D721Med (cell line): ENCODE measurements at regions not wholly inside any gene's neighbourhood (a gene's known extent, or its start where the extent isn't known, plus 50 kb on each side); places are given as distances from the start of the nearest gene placed in this dataset.

Experiments used
- DNase-seq: peaks from one replicate; pipeline ENCODE4 v3.0.0; 2011; ENCODE audit warnings: low spot score; ENCODE audit not compliant: insufficient read length
- FAIRE-seq: peaks from 2 replicates; lab custom pipeline; 2011; peaks lifted over from hg19 to GRCh38; lab: Jason Lieb, UNC
- TF ChIP-seq, protein P1 (sequence below): IDR thresholded peaks from 2 replicates; pipeline ENCODE4 v1.5.1; 2012; ENCODE audit warnings: mild to moderate bottlenecking, control low read depth; ENCODE audit not compliant: insufficient read depth; ENCODE audit errors: missing control alignments

DNA sequence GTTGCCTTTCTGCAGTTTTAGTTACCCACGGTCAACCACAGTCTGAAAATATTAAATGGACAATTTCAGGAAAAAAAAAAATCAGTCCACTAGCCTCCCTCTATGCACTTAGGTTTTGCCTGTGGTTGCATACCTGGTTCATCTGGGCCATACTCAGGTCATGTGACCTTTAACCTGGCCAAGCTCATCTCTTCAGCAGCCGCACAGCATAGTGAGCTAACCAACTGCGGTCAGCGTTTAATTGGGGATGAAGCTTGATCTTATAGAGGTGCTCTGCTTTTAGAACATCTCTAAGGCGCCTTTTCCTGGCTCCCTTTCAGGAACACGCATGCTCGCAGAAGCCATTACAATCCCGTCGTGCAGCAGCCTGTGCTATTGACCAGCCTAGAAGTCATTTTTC is 177.2 kb upstream of the HMGA2 start:
- TF ChIP-seq, protein P1, sequence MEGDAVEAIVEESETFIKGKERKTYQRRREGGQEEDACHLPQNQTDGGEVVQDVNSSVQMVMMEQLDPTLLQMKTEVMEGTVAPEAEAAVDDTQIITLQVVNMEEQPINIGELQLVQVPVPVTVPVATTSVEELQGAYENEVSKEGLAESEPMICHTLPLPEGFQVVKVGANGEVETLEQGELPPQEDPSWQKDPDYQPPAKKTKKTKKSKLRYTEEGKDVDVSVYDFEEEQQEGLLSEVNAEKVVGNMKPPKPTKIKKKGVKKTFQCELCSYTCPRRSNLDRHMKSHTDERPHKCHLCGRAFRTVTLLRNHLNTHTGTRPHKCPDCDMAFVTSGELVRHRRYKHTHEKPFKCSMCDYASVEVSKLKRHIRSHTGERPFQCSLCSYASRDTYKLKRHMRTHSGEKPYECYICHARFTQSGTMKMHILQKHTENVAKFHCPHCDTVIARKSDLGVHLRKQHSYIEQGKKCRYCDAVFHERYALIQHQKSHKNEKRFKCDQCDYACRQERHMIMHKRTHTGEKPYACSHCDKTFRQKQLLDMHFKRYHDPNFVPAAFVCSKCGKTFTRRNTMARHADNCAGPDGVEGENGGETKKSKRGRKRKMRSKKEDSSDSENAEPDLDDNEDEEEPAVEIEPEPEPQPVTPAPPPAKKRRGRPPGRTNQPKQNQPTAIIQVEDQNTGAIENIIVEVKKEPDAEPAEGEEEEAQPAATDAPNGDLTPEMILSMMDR, result no peak
- no peak for FAIRE-seq
- no peak for DNase-seq

DNA sequence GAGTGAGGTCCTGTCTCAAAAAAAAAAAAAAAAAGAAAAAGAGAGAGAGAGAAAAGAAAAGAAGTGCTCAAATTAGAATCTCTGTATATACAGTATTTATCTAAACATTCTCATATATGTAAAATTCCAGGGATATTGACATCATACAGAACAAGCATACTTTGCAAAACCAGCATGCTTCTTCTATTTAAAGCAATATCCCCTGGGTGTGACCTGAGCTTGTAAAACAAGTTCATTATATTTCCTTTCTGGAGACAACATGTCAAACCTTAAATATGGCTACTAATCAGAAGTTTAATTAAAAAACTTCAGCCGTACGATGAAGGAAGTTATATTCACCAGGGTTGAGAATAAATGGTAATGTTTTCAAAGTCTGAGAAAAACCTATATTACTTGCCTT is 175.8 kb upstream of the HMGA2 start:
- TF ChIP-seq, protein P1, result no peak
- FAIRE-seq (no peak), DNase-seq (no peak)

DNA sequence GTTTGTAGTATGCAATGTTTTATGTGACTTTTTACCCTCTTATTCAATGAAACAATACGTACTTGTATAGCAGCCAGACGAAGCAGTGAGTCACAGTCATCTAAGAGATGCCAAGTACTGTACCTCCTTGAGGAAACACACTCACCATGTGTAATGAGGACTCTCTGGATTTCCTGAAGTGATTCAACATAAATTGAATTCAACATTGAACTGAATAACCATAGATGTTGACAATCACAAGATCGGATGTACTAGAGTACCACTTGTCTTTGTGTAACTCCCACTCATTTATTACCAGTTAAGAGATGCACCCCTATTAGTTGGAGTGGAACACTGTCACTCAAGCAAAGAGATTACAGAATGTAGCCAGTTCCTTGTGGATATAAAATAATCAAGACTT is 175.2 kb upstream of the HMGA2 start:
- no peak for FAIRE-seq
- TF ChIP-seq, protein P1, result no peak
- no peak for DNase-seq

DNA sequence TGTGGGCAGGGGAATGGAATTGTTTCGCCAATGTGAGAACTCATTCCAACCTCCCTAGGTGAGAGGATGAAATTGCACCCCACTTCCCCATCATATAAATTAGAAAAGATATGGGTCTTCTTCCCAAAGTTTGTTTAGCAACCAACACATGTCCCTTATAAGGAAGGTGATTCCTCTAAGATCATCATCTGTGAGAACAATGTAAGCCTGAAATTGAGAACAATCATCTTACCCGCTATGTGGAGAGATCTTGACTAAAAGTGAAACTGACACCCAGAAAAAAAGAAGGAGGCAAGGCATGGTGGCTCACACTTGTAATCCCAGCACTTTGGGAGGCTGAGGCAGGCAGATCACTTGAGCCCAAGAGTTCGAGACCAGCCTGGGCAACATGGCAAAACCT is 173.2 kb upstream of the HMGA2 start:
- FAIRE-seq, result no peak
- TF ChIP-seq, protein P1, result no peak
- no peak for DNase-seq

DNA sequence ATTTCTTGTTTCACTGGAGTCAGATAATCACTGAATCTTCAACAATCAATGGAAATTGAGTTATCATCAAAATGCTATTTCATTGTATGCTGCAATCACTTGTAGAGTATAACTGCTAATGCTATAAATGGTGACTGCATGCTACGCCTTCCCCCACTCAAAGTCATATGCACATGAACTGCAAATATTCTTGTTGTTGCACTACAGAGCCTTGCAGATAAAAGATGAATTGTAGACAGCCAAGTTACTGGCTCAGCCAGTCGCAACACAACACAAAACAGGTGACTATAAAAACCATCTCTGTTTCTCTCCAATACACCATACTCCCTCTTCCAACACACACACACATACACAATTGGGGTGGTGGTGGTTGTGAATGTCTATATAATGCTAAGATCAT is 171.0 kb upstream of the HMGA2 start:
- no peak for DNase-seq
- no peak for FAIRE-seq
- TF ChIP-seq, protein P1, result no peak

DNA sequence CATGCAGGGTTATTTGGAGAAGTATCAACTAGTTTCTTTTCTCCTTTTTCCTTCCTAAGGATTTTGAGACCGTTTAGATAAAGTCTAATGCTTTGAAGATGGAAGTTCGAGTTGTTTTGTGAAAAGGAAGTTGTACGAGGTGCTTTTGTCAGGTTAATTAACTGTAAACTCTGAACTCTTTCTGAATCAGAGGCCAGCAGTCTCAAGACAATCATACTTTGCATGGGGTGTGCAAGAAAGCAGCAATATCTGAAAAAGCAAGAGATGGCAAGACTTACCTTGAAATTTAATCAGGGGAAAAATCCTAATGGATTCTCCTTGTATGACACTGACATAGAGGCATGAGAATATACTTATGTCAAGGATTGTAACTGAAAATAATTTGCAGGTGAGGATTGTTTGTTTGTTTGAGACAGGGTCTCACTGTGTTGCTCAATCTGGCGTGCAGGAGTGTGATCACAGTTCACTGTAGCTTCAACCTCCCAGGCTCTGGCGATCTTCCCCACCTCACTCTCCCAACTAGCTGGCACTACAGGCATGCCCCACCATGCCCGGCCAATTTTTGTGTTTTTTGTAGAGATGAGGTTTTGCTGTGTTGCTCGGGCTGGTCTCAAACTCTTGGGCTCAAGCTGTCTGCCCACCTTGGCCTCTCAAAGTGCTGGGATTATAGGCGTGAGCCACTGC is 170.2 kb upstream of the HMGA2 start:
- DNase-seq, result no peak
- TF ChIP-seq, protein P1, result no peak
- no peak for FAIRE-seq

DNA sequence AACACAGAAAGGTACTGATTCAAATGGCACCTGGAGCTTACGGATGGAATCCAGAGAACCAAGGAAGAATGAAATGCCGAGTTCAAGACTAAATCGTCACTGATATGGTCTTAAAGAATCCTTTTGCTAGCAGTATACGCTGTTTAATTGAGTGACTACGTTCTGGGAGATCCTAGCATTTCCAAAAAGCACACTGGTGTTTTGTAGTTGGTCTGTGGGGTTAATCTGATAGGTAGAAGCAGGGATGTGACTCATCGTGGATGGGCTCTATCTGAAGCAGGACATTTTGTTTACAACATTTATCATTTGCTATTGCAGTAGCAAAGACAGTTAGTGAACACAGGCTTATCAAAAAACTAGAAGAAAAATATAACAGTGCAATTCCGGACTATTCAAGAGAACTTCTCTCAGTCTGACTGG is 169.2 kb upstream of the HMGA2 start:
- no peak for FAIRE-seq
- TF ChIP-seq, protein P1, result no peak
- no peak for DNase-seq
